Globus pallidus (tissue), 1 donor: ENCODE measurements at regions not wholly inside any gene's neighbourhood (a gene's known extent, or its start where the extent isn't known, plus 50 kb on each side); places are given as distances from the start of the nearest gene placed in this dataset.

ENCODE experiments used
- DNase-seq: peaks from one replicate; pipeline ENCODE4 v3.0.0-alpha.2; 2015; ENCODE audit warnings: low spot score

GRCh38 chr9:88926781-88927505 is 64.3 kb upstream of the S1PR3 start:
- no peak for DNase-seq

- no peak for DNase-seq
Measured at GRCh38 chr9:88927510-88927909, 63.8 kb upstream of the S1PR3 start.

GRCh38 chr9:88930716-88931115 is 60.6 kb upstream of the S1PR3 start:
- DNase-seq, result no peak

GRCh38 chr9:88932766-88933165 is 58.5 kb upstream of the S1PR3 start:
- no peak for DNase-seq

GRCh38 chr9:88933607-88934379 is 57.5 kb upstream of the S1PR3 start:
- no peak for DNase-seq

- DNase-seq, result no peak
Measured at GRCh38 chr9:88934876-88935535, 56.3 kb upstream of the S1PR3 start.

- no peak for DNase-seq
Measured at GRCh38 chr9:88936132-88936531, 55.1 kb upstream of the S1PR3 start.

- no peak for DNase-seq
Measured at GRCh38 chr9:88936668-88937067, 54.6 kb upstream of the S1PR3 start.

- DNase-seq, result no peak
Measured at GRCh38 chr9:88937248-88937647, 54.0 kb upstream of the S1PR3 start.

GRCh38 chr9:88938189-88938588 is 53.1 kb upstream of the S1PR3 start:
- DNase-seq, result no peak
